ENCODE measurements at regions not wholly inside any gene's neighbourhood (a gene's known extent, or its start where the extent isn't known, plus 50 kb on each side); places are given as distances from the start of the nearest gene placed in this dataset.

DNA sequence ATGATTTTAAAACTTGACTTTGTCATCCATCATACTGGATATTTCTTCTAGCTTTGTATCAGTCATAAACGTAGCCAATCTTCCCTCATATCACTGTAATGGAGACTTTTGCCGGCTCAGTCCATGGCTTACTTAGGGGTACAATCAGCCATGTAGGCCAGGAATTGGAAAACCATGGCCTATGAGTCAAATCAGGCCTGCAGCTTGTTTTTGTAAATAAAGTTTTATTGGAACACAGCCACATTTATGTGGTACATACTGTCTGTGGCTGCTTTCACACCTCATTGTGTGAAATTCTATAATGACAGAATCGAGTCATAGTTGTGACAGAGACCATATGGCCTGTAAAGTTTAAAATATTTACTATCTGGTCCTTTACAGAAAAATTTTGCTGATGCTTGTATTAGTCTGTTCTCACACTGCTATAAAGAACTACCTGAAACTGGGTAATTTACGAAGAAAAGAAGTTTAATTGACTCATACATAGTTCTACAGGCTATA, 64.5 kb upstream of the CDH13 start:
- TF ChIP-seq CTCF (conservative IDR thresholded peaks at IDR 0.05), result no peak
- TF ChIP-seq EZH2 (IDR thresholded peaks at IDR 0.05; ENCODE audit: low read depth), result no peak

Data from PC-9 (cell line).